ENCODE measurements at regions not wholly inside any gene's neighbourhood (a gene's known extent, or its start where the extent isn't known, plus 50 kb on each side); places are given as distances from the start of the nearest gene placed in this dataset.

DNA sequence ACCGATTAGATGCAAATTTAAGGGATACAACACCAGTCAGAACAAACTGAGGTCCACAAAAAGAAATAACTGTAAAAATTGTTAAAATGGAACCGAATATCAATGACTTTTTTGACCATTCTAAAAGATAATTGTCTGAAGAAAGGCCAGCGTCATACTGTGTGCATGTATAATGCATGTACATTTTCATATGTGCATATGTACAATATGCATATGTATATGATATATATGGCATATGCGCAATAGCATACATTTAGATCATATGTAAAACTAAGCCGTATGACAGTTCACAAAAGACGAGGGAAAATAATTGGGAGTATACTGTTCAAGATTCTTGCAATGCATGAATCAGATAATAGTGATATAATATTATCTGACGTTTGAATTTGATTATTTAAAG lies 475.8 kb upstream of the TMEM132C start:
- TF ChIP-seq POLR2AphosphoS5 (IDR thresholded peaks at IDR 0.05; ENCODE audit: low read depth): no peak
- TF ChIP-seq, protein P1, sequence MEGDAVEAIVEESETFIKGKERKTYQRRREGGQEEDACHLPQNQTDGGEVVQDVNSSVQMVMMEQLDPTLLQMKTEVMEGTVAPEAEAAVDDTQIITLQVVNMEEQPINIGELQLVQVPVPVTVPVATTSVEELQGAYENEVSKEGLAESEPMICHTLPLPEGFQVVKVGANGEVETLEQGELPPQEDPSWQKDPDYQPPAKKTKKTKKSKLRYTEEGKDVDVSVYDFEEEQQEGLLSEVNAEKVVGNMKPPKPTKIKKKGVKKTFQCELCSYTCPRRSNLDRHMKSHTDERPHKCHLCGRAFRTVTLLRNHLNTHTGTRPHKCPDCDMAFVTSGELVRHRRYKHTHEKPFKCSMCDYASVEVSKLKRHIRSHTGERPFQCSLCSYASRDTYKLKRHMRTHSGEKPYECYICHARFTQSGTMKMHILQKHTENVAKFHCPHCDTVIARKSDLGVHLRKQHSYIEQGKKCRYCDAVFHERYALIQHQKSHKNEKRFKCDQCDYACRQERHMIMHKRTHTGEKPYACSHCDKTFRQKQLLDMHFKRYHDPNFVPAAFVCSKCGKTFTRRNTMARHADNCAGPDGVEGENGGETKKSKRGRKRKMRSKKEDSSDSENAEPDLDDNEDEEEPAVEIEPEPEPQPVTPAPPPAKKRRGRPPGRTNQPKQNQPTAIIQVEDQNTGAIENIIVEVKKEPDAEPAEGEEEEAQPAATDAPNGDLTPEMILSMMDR (IDR thresholded peaks at IDR 0.05; ENCODE audit: insufficient read depth, low read length): no peak

All from HL-60 (cell line).